DMS 273 treated with DMSO at 0.1 percent for 48 hours (cell line): ENCODE measurements at regions not wholly inside any gene's neighbourhood (a gene's known extent, or its start where the extent isn't known, plus 50 kb on each side); places are given as distances from the start of the nearest gene placed in this dataset.
"Not testable (repeated sequence)": the region's sequence is repeated elsewhere in the genome, so short reads cannot be mapped to it uniquely, and the experiment has no call there.

Experiments
- DNase-seq: peaks from one replicate; lab custom pipeline; 2025; lab: John Stamatoyannopoulos, UW

DNA sequence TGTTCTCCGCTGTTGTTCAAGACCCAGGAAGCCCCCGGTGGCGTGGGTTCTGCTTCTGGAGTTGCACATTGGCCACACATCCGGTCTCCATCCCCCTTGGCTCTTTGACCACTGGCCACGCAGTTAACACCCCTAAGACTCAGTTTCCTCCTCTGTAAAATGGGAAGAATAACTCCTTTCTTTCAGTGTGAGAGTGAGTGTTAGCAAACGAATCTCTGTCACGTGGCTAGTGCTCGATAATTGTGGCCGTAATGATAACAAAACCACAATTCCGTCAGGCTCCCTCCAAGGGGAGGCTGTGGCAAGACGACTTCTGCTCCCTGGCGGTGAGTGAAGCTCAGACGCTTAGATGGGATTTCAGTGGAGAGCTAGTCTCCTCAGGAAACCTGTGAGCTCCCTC, 315.2 kb upstream of the B3GAT1 start:
- no peak for DNase-seq

DNA sequence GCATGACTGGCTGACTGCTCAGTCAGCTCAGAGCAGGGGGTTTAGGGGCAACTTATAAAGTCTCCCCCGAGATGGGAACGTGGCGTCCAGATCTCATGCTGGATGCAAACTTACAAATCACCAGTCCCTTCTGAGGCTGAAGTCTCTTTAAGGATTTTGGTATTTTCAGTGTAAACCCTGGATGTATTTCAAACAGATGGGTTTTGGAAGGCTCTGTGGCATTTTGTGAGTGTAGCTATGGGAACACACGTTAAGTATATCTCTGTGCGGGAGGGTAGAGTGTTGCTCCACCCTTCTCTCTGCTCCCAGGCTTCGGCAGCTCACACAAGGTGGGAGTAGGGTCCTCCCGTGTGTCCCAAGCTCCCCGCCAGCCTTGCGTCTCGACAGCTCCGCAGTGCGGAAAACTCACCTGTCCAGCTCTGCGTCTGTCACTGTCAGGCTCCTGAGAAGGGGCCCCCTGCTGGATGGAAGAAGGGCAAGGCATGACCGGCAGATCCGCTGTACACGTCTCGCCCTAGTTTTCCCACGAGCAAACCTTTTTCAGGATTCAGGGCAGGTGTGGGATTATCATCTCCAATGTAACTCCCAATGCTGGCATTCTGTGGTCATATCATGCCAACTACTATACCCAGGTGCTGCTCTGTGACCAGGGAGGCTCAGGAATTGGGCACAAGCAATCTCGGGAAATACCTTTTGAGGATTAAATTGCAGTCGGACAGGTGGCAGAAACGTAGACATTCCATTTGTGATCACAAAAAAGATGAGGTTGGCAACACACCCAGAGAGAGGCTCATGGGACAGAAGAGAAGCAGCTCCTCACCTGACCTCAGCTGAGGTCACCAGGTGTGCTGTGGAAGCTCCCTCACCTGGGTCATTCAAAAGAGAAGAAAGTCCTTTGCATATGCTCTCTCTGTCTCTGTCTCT, 313.9 kb upstream of the B3GAT1 start:
- no peak for DNase-seq

DNA sequence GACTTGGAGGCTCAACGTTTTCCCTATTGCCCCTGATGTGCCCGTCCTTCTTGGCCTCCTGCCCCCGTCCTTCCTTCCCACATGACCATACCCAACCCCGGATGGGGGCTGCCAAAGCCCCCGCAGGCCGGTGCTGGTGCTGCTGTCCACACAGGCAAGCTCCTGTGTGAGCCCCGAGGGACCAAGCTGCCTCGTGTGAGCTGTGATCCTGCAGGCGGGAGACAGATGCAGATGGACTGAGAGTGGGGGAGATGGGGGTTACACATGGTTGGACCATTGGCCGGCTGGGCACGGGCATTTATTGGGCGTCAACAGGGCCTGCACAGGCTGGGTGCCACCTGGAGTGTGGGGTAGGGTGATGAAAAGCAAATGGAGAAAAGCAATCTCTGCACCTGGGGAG, 313.2 kb upstream of the B3GAT1 start:
- DNase-seq, result no peak

DNA sequence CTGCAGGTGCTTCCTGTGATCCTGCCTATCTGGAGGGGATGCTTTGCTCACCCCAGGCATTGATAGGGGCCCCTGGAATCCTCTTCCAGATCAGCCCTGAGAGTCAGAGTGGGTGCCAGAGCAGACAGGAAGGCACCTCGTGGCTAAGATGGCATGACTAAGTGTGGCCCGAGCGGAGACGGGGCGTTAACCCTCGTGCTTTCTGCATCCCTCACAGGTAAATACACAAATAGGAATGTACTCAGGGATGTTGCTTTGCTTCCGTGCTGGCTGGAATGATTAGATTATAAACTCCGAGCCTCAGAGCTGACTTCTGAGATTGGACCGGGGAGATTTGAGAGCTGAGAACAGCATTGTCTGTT, 312.7 kb upstream of the B3GAT1 start:
- DNase-seq, result no peak

DNA sequence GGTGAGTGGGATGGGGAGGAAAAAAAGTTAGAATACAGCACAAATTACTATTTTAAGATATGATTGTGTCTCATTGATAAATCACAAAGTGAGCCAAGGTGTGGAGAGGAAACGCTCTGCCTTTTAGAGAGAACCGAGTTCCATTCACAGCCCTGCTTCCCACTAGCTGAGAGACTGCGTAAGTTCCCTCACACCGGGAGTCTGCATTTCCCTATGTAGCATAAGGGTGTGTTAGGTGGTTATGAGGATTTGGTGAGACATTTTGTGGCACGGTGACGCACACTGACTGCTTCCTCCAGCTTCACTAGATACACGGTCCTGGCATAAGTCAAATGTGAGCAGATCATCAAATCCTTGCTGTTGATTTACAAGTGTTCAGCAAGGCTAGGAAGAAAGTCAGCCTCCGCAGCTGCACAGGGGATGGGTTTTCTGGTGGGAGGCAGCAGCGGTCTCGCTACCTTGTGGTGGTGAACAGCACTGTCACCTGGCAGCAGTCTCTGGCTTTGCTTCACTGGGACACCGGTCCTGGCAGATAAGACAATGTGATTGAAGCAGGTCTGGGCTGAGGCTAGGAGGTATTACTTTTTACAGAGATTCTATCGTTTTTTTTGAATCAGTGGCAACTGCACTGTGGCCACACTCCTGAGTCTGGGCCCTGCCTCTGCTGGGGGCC, 312.2 kb upstream of the B3GAT1 start:
- no peak for DNase-seq

DNA sequence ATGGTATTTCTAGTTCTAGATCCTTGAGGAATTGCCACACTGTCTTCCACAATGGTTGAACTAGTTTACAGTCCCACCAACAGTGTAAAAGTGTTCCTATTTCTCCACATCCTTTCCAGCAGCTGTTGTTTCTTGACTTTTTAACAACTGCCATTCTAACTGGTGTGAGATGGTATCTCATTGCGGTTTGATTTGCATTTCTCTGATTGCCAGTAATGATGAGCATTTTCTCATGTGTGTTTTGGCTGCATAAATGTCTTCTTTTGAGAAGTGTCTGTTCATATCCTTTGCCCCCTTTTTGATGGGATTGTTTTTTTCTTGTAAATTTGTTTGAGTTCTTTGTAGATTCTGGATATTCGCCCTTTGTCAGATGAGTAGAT, 308.6 kb upstream of the B3GAT1 start:
- not testable (repeated sequence) for DNase-seq

DNA sequence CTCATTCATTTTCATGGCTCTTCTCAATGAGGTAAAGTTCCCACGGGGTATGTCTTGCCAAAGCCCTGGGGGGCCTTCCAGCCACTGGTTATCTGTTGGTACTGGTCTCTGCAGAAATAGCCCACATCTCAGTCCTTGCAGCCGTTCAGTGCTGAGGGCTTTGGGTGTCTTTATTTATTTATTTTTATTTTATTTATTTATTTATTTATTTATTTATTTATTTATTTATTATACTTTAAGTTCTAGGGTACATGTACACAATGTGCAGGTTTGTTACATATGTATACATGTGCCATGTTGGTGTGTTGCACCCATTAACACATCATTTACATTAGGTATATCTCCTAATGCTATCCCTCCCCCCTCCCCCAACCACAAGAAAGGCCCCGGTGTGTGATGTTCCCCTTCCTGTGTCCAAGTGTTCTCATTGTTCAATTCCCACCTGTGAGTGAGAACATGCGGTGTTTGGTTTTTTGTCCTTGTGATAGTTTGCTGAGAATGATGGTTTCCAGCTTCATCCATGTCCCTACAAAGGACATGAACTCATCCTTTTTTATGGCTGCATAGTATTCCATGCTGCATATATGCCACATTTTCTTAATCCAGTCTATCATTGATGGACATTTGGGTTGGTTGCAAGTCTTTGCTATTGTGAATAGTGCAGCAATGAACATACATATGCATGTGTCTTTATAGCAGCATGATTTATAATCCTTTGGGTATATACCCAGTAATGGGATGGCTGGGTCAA, 308.1 kb upstream of the B3GAT1 start:
- DNase-seq, result not testable (repeated sequence)

DNA sequence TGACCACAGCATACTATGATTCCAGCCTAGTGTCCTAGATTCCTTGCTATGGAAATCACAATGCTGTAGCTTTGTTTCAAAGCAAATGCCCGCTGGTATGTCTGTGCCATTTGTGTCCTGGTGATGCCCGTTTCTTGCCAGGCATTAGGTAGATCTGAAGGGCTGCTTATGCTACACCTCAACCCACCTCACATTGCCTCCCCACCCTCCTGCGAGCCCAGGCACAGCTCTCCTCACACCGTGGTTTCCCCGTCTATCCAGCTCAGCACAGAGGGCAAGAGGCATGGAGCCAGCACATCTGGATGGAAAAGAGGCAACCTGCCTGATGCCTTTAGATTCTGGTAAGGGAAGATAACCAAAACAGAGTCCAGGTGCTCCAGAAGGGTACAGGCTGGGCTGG, 307.4 kb upstream of the B3GAT1 start:
- DNase-seq, result no peak

DNA sequence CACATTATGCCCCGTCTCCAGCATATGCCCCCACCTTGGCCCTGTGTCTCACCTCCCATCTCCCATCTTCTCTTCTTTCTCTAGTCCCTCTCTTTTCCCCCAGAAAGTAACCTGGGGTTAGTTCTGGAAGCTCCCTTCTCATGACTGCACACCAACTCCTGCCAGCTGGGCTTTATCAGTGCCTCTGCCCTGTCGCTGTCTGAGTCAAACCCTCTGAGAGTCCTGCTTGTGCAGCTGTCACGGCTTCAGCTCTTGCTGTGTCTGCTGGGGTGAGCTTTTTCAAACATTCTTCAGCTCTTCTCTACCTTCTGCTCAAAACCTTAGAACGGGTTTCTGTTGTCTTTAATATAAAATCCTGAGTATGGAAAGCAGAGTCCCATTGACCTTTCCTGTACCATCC, 304.5 kb upstream of the B3GAT1 start:
- no peak for DNase-seq

DNA sequence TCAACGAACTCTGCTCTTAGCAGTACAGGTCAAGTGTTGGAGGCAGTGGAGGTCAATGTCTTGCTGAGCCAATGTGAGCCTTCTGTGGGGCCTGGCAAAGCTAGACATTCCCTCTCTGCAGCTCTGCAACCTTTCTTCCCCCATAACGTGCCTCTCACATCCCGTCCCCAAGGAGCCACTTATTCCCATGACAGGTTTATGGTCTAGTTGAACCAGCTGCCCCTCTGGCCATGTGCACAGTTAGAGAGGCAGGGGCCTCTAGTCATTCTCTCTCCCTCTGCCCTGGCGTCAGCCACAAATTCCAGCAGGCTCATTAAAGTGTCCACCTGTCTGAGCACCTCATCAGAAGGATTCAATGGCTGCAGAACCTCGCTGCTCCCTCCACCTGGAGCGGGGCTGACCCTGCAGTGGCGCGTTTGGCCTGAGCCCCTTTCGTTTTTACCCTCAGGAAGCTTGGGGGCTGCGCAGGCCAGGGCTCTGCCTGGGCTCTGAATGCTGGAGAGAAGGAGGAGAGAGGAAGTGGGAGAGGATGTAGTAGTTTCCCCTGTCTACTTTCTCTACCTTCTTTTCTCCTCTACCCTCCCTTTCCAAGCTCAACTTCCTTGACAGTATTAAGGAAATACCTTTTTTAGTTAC, 302.1 kb upstream of the B3GAT1 start:
- DNase-seq, result no peak

DNA sequence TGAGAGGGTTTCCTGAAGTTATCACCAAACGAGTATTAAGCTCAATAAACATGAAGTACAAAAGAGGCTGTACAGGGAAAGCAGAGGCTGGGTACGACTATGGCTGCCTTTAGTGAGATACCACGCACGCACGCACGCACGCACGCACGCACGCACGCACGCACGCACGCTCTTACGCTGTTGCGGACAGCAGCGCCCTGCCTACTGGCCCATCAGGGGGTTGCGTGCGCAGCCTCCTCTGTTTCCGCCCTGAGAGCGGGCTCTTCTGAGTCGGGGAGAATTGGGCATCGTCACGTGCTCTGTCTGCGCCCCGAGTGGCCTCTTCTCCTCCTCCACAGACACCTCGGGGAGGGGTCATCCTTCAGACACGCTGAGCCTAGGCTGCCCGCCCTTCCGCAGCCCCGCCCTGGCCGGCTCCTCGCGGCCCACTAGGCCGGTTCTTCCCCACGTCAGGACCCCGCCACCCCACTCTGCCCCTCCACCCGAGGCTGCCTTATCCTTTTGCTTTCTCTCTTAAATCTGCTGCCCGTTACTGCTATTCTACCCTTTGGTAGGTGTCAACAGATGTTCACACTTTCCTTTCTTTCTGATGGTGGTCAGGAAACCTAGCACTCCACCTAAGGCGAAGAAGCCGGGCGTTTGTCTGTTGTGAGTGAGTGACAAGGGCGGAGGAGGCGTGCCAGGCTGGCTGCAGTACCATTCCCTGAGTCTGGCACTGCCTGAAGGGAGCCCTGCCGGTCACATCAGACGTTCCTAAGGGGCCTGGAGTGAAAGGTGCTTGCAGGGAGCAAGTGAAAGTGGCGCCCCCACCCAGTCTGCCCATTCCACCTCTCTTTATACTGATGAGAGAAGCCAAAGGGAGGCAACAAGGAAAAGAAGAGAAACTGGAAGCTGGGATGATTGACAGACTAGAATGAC, 300.4 kb upstream of the B3GAT1 start:
- no peak for DNase-seq

DNA sequence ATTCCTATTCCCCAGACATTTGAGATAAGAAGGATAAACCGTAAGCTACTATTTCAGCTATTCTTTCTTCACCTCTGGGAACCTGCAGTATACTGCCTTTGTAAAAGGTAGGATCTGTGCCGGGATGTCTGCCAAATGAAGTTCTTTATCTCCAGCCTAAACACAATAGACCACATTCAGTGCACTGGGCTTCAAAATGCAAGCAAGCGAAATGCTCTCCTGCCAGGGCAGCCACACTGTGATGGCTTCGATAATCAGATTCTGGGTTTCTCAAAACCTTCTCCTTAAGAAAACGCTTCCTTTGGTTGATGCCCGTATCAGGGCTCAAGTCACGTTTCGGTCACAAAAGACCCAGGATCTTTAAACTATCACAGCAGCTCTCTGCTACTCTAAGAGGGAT, 299.5 kb upstream of the B3GAT1 start:
- no peak for DNase-seq

DNA sequence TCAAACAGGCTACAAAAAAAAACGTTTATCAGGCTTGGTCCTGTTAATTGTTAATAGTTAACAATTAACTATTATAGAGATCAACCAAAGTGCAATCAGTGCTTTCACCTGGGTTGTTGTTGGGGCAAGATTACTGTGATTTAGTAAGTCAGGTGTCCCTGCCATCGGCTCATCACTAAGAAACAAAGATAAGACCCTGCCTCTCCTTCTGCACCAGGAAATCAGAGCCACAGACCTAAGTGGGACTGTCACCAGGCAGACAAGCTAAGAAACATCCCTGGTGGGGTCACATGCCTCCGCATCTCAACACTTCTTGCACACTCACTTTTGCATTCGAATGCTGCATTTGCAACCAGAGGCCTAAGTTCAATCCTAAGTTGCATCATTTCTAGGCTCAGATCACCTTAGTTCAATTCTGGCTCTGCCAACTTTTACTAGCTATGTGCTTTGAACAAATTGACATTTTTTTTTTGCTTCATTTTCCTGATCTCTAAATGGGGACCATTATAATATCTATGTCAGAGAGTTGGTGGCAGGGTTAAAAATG, 298.9 kb upstream of the B3GAT1 start:
- no peak for DNase-seq

DNA sequence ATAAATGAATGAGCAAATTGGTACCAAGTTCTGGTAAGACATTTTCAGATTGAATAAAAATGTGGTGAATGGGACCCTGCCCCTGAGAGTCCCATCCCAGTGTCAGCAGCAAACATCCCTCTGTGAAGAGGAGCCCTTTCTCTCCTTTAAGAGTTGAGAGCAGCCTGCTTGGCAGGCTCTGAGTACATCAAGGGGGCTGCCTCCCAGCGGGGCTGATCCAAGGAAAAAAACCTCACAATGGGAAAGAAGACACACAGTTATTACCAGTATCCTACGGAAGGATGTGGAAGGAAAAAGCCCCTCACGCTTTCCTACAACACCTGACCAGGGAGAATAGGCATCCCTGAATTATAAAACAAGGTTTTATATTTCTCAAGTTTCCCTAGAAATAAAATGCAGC, 293.8 kb upstream of the B3GAT1 start:
- no peak for DNase-seq

DNA sequence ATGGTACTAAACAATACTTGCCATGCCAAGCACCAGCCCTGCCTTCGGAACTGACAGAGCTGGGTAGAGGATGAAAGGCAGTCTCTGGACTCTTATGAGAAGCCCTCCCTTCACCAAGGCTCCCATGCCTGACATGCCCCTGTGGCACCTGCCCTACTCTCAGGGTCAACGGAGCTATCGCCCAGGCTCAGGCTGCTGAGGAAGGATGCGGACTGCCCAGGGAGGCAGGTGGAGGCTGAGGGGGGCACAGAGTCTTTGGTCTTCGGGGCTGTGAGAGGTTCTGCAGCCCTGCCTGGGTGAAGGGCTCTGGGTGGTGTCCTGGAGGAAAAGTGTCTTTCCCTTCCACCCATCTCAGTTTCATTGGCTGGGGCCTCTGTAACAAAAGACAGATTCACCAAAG, 290.8 kb upstream of the B3GAT1 start:
- no peak for DNase-seq

DNA sequence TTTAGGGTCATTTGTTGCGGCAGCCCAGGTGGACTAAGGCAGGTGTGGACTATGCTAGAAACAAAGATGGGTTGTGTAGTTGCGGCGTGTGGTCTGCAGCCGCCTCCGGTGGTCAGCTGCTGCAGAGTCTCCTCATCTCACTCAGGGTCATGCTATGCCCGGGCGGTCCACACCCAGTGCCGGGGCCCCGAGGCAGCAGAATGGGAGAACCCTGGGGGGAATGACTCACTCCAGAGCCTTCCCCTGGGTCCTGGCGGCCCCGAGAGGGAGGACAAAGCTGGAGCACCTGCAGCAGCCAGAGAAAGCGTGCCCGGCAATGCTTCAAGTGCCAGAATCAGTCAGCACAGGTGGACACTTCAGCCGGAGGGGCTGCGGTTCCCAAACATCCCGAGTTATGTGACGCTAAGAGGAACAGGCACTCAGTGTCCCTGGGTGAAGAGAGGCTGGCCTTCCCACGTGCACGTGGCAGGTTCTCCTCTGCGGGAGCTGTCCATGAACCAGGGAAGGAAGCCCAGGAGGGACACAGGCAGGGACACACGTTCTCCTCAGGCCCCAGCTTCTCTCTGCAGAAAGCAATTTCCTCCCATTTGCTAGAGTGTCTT, 289.6 kb upstream of the B3GAT1 start:
- no peak for DNase-seq

DNA sequence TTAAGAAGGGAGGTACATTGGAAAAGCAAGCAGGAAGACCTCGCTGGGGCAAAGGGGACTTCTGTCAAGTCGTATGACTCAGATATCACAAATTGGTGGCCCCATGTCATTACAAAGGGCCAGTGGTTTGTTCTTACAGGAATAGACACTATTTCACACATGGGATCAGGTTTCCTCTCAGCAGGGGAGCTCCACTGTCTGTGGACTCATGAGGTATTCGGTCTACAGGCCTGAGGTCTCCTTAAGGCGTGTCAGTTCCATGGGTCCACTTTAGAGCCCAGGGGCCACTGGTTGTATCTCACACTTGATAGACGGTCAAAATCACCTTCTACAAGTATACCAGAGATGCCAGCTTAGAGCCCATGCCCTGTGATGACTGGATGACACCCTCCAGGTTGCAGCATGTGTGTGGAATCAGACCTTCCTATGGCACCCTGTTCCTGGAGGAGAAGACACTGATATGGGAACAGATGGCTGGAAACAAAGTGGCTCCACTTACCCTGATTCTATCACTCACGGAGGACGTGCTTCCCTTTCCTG, 288.1 kb upstream of the B3GAT1 start:
- DNase-seq, result no peak

DNA sequence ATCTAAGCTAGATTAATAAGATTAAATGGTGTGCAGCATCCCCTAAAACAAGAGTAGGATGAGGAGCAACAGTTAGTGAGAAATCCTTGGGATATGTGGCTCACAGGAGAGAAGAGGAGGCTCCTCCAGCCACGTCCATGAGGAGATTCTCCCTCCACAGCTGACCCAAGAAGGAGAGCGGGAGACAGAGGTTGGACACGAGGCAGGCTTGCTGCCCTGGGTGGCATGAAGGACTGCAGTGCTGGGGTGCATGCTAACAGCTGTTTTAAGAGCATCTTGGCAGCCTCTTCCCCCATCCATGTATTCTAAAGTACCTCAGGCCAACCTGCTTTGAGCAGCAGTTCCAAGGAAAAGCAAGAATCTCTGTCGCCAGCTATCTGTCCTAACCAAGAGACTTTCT, 284.4 kb upstream of the B3GAT1 start:
- no peak for DNase-seq

DNA sequence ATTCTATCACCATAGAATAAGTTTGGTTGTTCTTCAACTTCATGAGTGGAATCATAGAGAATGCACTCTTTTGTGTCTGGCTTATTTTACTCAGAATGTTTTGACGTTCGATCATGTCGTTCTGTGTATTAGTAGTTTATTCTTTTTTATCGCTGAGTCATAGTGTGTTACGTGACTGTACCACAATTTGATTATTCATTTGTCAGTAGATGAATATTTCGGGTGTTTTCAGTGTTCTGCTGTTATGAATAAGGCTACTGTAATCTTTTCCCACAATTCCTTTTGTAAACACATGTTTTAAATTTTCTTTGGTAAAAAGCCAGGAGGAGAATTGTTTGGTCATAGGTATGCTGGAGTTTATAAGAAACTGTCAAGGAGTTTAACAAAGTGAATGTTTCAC, 279.9 kb upstream of the B3GAT1 start:
- no peak for DNase-seq

DNA sequence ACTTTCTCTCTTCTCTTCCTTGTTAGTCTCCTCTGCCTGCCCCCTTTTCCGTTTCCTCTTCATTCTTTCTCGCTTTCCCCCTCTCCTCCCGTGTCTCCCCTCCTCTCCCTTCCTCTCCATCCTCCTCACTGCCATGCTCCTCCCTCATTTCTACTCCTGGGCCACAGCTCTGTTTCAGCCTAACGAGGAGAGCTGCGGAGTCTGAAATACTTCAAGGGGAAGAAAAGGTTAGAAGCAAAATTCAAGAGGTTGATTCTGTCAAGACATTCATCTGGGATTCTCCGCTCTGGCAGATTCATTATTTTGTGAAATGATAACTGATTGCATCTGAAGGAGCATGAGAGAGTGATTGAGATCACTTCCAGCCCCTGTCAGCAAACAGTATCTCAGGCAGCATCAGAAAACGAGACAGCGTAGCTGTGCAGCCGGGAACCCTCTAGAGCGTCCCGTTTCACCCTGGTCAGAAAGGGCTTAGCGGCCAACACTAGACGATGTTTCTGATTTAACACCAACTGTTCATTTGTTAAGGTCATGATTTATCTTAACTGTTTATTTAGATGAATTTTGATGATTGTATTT, 279.3 kb upstream of the B3GAT1 start:
- no peak for DNase-seq
